OCI-LY3 (cell line): ENCODE measurements at regions not wholly inside any gene's neighbourhood (a gene's known extent, or its start where the extent isn't known, plus 50 kb on each side); places are given as distances from the start of the nearest gene placed in this dataset.

Source experiments
- H2AFZ ChIP-seq: fragments of 200-600, 300-600 bp; shearing (Covaris generic); 2 replicates; pipeline ENCODE4 v1.6.0; 2014; ENCODE audit warnings: antibody characterized with exemption, low read depth, low read length
- H3K27ac ChIP-seq: fragments of 200-600, 300-600 bp; sonication (generic); 2 replicates; pipeline ENCODE4 v1.5.1; 2014; ENCODE audit warnings: mild to moderate bottlenecking, low read length, moderate library complexity, mixed read lengths
- H3K27me3 ChIP-seq: fragments of 200-600, 300-600 bp; sonication (generic); 2 replicates; pipeline ENCODE4 v1.6.1; 2014; ENCODE audit warnings: low read depth, low read length, mixed read lengths
- H3K36me3 ChIP-seq: fragments of 200-600, 300-600 bp; sonication (generic); replicated peaks from 2 replicates; pipeline ENCODE3; 2014; ENCODE audit warnings: low read depth, low read length, mixed read lengths
- H3K4me1 ChIP-seq: fragments of 300-600, 200-600 bp; sonication (generic); 2 replicates; pipeline ENCODE4 v1.6.1; 2014; ENCODE audit warnings: low read length, mixed read lengths
- H3K4me2 ChIP-seq: fragments of 200-600, 300-600 bp; sonication (generic); 2 replicates; pipeline ENCODE4 v1.6.1; 2014; ENCODE audit warnings: low read length, mixed read lengths
- H3K4me3 ChIP-seq: fragments of 300-600, 200-600 bp; sonication (generic); 2 replicates; pipeline ENCODE4 v1.5.1; 2014; ENCODE audit warnings: antibody characterized with exemption, mild to moderate bottlenecking, low read length, moderate library complexity
- H3K79me2 ChIP-seq: fragments of 300-600, 200-600 bp; shearing (Covaris generic); 2 replicates; pipeline ENCODE4 v1.6.1; 2014; ENCODE audit warnings: mild to moderate bottlenecking, low read length, mixed read lengths
- H3K9ac ChIP-seq: fragments of 300-600, 200-600 bp; shearing (Covaris generic); 2 replicates; pipeline ENCODE4 v1.6.0; 2014; ENCODE audit warnings: mild to moderate bottlenecking, low read length, moderate library complexity
- H3K9me3 ChIP-seq: fragments of 200-600, 300-600 bp; shearing (Covaris generic); 2 replicates; pipeline ENCODE4 v1.6.1; 2014; ENCODE audit warnings: low read length, mixed read lengths; ENCODE audit not compliant: insufficient read depth
- H4K20me1 ChIP-seq: fragments of 200-600, 300-600 bp; sonication (generic); 2 replicates; pipeline ENCODE4 v1.6.1; 2016; ENCODE audit warnings: low read length, mixed read lengths; ENCODE audit not compliant: insufficient read depth
- EZH2phosphoT487 ChIP-seq: fragments of 200-600 bp; shearing (Covaris generic); IDR thresholded peaks from 2 replicates; pipeline ENCODE4 v1.6.1; 2018; ENCODE audit warnings: antibody characterized with exemption, mixed run types, low read depth
- TF ChIP-seq, protein P1 (sequence below): fragments of 200-600, 300-600 bp; sonication (generic); IDR thresholded peaks from 2 replicates; pipeline ENCODE4 v1.5.1; 2014; ENCODE audit warnings: antibody characterized with exemption, low read length, low read depth

GRCh38 chr14:87185961-87186560, 806.9 kb downstream of the GALC start:
- Histone ChIP-seq H3K36me3 (no peaks in the 10 kb centered on the region), H3K9me3 (no peaks in the 10 kb centered on the region), H3K79me2 (no peaks in the 10 kb centered on the region), H3K27me3 (no peaks in the 10 kb centered on the region), H3K27ac (no peak overlapping the region), H3K4me2 (no peak overlapping the region), H3K9ac (no peak overlapping the region), H4K20me1 (no peaks in the 10 kb centered on the region), H3K4me1 (no peaks in the 10 kb centered on the region), H2AFZ (no peak overlapping the region), H3K4me3 (no peak overlapping the region)
- TF ChIP-seq, protein P1, sequence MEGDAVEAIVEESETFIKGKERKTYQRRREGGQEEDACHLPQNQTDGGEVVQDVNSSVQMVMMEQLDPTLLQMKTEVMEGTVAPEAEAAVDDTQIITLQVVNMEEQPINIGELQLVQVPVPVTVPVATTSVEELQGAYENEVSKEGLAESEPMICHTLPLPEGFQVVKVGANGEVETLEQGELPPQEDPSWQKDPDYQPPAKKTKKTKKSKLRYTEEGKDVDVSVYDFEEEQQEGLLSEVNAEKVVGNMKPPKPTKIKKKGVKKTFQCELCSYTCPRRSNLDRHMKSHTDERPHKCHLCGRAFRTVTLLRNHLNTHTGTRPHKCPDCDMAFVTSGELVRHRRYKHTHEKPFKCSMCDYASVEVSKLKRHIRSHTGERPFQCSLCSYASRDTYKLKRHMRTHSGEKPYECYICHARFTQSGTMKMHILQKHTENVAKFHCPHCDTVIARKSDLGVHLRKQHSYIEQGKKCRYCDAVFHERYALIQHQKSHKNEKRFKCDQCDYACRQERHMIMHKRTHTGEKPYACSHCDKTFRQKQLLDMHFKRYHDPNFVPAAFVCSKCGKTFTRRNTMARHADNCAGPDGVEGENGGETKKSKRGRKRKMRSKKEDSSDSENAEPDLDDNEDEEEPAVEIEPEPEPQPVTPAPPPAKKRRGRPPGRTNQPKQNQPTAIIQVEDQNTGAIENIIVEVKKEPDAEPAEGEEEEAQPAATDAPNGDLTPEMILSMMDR = no peak
- no peak for TF ChIP-seq EZH2phosphoT487

GRCh38 chr14:87184180-87184579, 808.8 kb downstream of the GALC start:
- TF ChIP-seq EZH2phosphoT487 = no peak
- TF ChIP-seq, protein P1 = no peak
- no peak overlapping the region for H3K4me3 ChIP-seq
- H4K20me1 ChIP-seq = no peaks in the 10 kb centered on the region
- no peak overlapping the region for H3K27ac ChIP-seq
- no peak overlapping the region for H2AFZ ChIP-seq
- no peak overlapping the region for H3K9ac ChIP-seq
- no peaks in the 10 kb centered on the region for H3K79me2 ChIP-seq
- no peaks in the 10 kb centered on the region for H3K36me3 ChIP-seq
- H3K4me2 ChIP-seq = no peak overlapping the region
- H3K9me3 ChIP-seq = no peaks in the 10 kb centered on the region
- H3K4me1 ChIP-seq = peaks cover 8% of the 10 kb centered on the region
- H3K27me3 ChIP-seq = no peaks in the 10 kb centered on the region

- TF ChIP-seq, protein P1 = no peak
- TF ChIP-seq EZH2phosphoT487 = no peak
Measured at GRCh38 chr14:87181288-87181687, 811.7 kb downstream of the GALC start.

GRCh38 chr14:87179936-87180335, 813.0 kb downstream of the GALC start:
- no peak overlapping the region for H3K4me3 ChIP-seq
- TF ChIP-seq EZH2phosphoT487 = no peak
- TF ChIP-seq, protein P1 = no peak

More at GRCh38 chr14:87181288-87181687, 811.7 kb downstream of the GALC start:
- H3K4me3 ChIP-seq = no peak overlapping the region
- no peak overlapping the region for H3K4me2 ChIP-seq
- H3K27ac ChIP-seq = no peak overlapping the region
- H3K27me3 ChIP-seq = no peaks in the 10 kb centered on the region
- H4K20me1 ChIP-seq = no peaks in the 10 kb centered on the region
- H3K36me3 ChIP-seq = peaks cover 6% of the 10 kb centered on the region
- no peak overlapping the region for H3K9ac ChIP-seq
- H2AFZ ChIP-seq = no peak overlapping the region
- H3K79me2 ChIP-seq = no peaks in the 10 kb centered on the region
- H3K9me3 ChIP-seq = peaks cover 5% of the 10 kb centered on the region; the same call in 1 of the 2 replicates
- H3K4me1 ChIP-seq = peaks cover 25% of the 10 kb centered on the region

More at GRCh38 chr14:87179936-87180335, 813.0 kb downstream of the GALC start:
- Histone ChIP-seq H2AFZ (no peak overlapping the region), H4K20me1 (no peaks in the 10 kb centered on the region), H3K9me3 (peaks cover 5% of the 10 kb centered on the region; the same call in 1 of the 2 replicates), H3K27ac (no peak overlapping the region), H3K27me3 (no peaks in the 10 kb centered on the region), H3K36me3 (peaks cover 6% of the 10 kb centered on the region), H3K9ac (no peak overlapping the region), H3K79me2 (no peaks in the 10 kb centered on the region), H3K4me1 (peaks cover 25% of the 10 kb centered on the region), H3K4me2 (no peak overlapping the region)
